LoVo (cell line): ENCODE measurements at regions not wholly inside any gene's neighbourhood (a gene's known extent, or its start where the extent isn't known, plus 50 kb on each side); places are given as distances from the start of the nearest gene placed in this dataset.

ENCODE experiments used
- DNase-seq: peaks from one replicate; pipeline ENCODE4 v3.0.0-alpha.2; 2016; ENCODE audit warnings: low spot score

GRCh38 chr10:43901744-43902504 lies 253.2 kb upstream of the ZNF32 start:
- DNase-seq, result no peak

GRCh38 chr10:43901302-43901701 lies 252.6 kb upstream of the ZNF32 start:
- DNase-seq, result no peak

- no peak for DNase-seq
Measured at GRCh38 chr10:43900571-43900970, 251.9 kb upstream of the ZNF32 start.

GRCh38 chr10:43899224-43899959 lies 250.7 kb upstream of the ZNF32 start:
- DNase-seq, result no peak

- no peak for DNase-seq
Measured at GRCh38 chr10:43898592-43898991, 249.9 kb upstream of the ZNF32 start.

- no peak for DNase-seq
Measured at GRCh38 chr10:43897765-43898419, 249.2 kb upstream of the ZNF32 start.

GRCh38 chr10:43892062-43892770 lies 243.5 kb upstream of the ZNF32 start:
- DNase-seq, result no peak

GRCh38 chr10:43891241-43891640 lies 242.6 kb upstream of the ZNF32 start:
- no peak for DNase-seq

- DNase-seq, result no peak
Measured at GRCh38 chr10:43890124-43890523, 241.4 kb upstream of the ZNF32 start.

GRCh38 chr10:43888586-43888985 lies 239.9 kb upstream of the ZNF32 start:
- no peak for DNase-seq

- DNase-seq, result no peak
Measured at GRCh38 chr10:43885842-43886241, 237.2 kb upstream of the ZNF32 start.

- no peak for DNase-seq
Measured at GRCh38 chr10:43885252-43885651, 236.6 kb upstream of the ZNF32 start.

GRCh38 chr10:43884501-43885105 lies 235.9 kb upstream of the ZNF32 start:
- no peak for DNase-seq

GRCh38 chr10:43882711-43883110 lies 234.0 kb upstream of the ZNF32 start:
- DNase-seq, result no peak

GRCh38 chr10:43881657-43882056 lies 233.0 kb upstream of the ZNF32 start:
- DNase-seq, result no peak

- DNase-seq, result no peak
Measured at GRCh38 chr10:43880160-43880559, 231.5 kb upstream of the ZNF32 start.

- no peak for DNase-seq
Measured at GRCh38 chr10:43879742-43880141, 231.1 kb upstream of the ZNF32 start.

GRCh38 chr10:43879162-43879561 lies 230.5 kb upstream of the ZNF32 start:
- no peak for DNase-seq

GRCh38 chr10:43878386-43878785 lies 229.7 kb upstream of the ZNF32 start:
- DNase-seq, result no peak

GRCh38 chr10:43876976-43877375 lies 228.3 kb upstream of the ZNF32 start:
- no peak for DNase-seq

GRCh38 chr10:43874984-43875383 lies 226.3 kb upstream of the ZNF32 start:
- DNase-seq, result no peak

GRCh38 chr10:43873717-43874116 lies 225.0 kb upstream of the ZNF32 start:
- no peak for DNase-seq
